ENCODE measurements at regions not wholly inside any gene's neighbourhood (a gene's known extent, or its start where the extent isn't known, plus 50 kb on each side); places are given as distances from the start of the nearest gene placed in this dataset.

DNA sequence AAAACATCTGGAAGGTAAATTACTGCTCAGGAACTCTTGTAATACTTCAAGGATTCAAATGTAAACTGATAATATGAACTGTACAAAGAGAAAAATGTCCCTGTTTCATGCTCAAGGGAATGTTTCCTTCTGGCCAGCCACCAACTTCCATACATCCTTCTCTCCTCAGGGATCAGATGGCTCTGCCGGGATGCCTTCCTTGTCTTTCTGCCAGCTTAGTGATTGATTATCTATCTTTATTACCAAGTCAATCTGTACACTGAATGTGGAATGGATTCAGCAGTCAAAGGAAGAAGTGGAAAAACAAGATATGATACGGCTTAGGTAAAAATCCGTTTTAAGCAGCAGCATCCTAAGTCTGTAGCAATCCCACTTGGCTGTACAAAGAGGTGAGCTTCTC, 178.3 kb downstream of the PTN start:
- Mint-ChIP-seq H3K27me3 (ENCODE audit: insufficient read depth, low read depth, poor library complexity) (no peaks in the 10 kb centered on the region), H3K36me3 (ENCODE audit: low read depth) (no peaks in the 10 kb centered on the region), H3K27ac (no peak overlapping the region), H3K4me3 (no peak overlapping the region), H3K9me3 (no peaks in the 10 kb centered on the region), H3K4me1 (peaks cover 9% of the 10 kb centered on the region; the same call in 2 of the 3 replicates)
- Histone ChIP-seq H3F3A (replicated peaks; ENCODE audit: low read depth) (no peaks in the 10 kb centered on the region), H4K20me1 (replicated peaks; ENCODE audit: insufficient read depth) (no peaks in the 10 kb centered on the region), H3K9me2 (ENCODE audit: insufficient read depth) (no peaks in the 10 kb centered on the region), H3K27ac (ENCODE audit: low read depth) (no peak overlapping the region), H3K4me1 (ENCODE audit: insufficient read depth) (peaks cover 4% of the 10 kb centered on the region; the same call in 1 of the 2 replicates), H3K36me3 (ENCODE audit: insufficient read depth) (no peaks in the 10 kb centered on the region), H3K79me2 (replicated peaks; ENCODE audit: insufficient read depth) (no peaks in the 10 kb centered on the region), H3K4me3 (no peak overlapping the region), H2AFZ (peak overlapping the region; percentile 19; the same call in 1 of the 2 replicates), H3K27me3 (ENCODE audit: insufficient read depth) (no peaks in the 10 kb centered on the region), H3K4me2 (no peak overlapping the region)
- TF ChIP-seq, protein P1, sequence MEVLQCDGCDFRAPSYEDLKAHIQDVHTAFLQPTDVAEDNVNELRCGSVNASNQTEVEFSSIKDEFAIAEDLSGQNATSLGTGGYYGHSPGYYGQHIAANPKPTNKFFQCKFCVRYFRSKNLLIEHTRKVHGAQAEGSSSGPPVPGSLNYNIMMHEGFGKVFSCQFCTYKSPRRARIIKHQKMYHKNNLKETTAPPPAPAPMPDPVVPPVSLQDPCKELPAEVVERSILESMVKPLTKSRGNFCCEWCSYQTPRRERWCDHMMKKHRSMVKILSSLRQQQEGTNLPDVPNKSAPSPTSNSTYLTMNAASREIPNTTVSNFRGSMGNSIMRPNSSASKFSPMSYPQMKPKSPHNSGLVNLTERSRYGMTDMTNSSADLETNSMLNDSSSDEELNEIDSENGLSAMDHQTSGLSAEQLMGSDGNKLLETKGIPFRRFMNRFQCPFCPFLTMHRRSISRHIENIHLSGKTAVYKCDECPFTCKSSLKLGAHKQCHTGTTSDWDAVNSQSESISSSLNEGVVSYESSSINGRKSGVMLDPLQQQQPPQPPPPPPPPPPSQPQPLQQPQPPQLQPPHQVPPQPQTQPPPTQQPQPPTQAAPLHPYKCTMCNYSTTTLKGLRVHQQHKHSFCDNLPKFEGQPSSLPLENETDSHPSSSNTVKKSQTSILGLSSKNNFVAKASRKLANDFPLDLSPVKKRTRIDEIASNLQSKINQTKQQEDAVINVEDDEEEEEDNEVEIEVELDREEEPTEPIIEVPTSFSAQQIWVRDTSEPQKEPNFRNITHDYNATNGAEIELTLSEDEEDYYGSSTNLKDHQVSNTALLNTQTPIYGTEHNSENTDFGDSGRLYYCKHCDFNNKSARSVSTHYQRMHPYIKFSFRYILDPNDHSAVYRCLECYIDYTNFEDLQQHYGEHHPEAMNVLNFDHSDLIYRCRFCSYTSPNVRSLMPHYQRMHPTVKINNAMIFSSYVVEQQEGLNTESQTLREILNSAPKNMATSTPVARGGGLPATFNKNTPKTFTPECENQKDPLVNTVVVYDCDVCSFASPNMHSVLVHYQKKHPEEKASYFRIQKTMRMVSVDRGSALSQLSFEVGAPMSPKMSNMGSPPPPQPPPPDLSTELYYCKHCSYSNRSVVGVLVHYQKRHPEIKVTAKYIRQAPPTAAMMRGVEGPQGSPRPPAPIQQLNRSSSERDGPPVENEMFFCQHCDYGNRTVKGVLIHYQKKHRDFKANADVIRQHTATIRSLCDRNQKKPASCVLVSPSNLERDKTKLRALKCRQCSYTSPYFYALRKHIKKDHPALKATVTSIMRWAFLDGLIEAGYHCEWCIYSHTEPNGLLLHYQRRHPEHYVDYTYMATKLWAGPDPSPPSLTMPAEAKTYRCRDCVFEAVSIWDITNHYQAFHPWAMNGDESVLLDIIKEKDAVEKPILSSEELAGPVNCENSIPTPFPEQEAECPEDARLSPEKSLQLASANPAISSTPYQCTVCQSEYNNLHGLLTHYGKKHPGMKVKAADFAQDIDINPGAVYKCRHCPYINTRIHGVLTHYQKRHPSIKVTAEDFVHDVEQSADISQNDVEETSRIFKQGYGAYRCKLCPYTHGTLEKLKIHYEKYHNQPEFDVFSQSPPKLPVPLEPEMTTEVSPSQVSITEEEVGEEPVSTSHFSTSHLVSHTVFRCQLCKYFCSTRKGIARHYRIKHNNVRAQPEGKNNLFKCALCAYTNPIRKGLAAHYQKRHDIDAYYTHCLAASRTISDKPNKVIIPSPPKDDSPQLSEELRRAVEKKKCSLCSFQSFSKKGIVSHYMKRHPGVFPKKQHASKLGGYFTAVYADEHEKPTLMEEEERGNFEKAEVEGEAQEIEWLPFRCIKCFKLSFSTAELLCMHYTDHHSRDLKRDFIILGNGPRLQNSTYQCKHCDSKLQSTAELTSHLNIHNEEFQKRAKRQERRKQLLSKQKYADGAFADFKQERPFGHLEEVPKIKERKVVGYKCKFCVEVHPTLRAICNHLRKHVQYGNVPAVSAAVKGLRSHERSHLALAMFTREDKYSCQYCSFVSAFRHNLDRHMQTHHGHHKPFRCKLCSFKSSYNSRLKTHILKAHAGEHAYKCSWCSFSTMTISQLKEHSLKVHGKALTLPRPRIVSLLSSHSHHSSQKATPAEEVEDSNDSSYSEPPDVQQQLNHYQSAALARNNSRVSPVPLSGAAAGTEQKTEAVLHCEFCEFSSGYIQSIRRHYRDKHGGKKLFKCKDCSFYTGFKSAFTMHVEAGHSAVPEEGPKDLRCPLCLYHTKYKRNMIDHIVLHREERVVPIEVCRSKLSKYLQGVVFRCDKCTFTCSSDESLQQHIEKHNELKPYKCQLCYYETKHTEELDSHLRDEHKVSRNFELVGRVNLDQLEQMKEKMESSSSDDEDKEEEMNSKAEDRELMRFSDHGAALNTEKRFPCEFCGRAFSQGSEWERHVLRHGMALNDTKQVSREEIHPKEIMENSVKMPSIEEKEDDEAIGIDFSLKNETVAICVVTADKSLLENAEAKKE (CRISPR knock-in tag; IDR thresholded peaks at IDR 0.05), result no peak
- TF ChIP-seq CREB1 (CRISPR knock-in tag; IDR thresholded peaks at IDR 0.05; ENCODE audit: low read depth), result no peak
- no peak for TF ChIP-seq NANOG (IDR thresholded peaks at IDR 0.05; ENCODE audit: borderline replicate concordance)
- TF ChIP-seq POLR2AphosphoS5 (IDR thresholded peaks at IDR 0.05; ENCODE audit: low read depth), result no peak
- TF ChIP-seq, protein P2, sequence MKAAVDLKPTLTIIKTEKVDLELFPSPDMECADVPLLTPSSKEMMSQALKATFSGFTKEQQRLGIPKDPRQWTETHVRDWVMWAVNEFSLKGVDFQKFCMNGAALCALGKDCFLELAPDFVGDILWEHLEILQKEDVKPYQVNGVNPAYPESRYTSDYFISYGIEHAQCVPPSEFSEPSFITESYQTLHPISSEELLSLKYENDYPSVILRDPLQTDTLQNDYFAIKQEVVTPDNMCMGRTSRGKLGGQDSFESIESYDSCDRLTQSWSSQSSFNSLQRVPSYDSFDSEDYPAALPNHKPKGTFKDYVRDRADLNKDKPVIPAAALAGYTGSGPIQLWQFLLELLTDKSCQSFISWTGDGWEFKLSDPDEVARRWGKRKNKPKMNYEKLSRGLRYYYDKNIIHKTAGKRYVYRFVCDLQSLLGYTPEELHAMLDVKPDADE (IDR thresholded peaks at IDR 0.05), result no peak
- TF ChIP-seq, protein P3, sequence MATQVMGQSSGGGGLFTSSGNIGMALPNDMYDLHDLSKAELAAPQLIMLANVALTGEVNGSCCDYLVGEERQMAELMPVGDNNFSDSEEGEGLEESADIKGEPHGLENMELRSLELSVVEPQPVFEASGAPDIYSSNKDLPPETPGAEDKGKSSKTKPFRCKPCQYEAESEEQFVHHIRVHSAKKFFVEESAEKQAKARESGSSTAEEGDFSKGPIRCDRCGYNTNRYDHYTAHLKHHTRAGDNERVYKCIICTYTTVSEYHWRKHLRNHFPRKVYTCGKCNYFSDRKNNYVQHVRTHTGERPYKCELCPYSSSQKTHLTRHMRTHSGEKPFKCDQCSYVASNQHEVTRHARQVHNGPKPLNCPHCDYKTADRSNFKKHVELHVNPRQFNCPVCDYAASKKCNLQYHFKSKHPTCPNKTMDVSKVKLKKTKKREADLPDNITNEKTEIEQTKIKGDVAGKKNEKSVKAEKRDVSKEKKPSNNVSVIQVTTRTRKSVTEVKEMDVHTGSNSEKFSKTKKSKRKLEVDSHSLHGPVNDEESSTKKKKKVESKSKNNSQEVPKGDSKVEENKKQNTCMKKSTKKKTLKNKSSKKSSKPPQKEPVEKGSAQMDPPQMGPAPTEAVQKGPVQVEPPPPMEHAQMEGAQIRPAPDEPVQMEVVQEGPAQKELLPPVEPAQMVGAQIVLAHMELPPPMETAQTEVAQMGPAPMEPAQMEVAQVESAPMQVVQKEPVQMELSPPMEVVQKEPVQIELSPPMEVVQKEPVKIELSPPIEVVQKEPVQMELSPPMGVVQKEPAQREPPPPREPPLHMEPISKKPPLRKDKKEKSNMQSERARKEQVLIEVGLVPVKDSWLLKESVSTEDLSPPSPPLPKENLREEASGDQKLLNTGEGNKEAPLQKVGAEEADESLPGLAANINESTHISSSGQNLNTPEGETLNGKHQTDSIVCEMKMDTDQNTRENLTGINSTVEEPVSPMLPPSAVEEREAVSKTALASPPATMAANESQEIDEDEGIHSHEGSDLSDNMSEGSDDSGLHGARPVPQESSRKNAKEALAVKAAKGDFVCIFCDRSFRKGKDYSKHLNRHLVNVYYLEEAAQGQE (IDR thresholded peaks at IDR 0.05; ENCODE audit: unreplicated experiment), result no peak
- no peak for TF ChIP-seq EZH2 (IDR thresholded peaks at IDR 0.05; ENCODE audit: low read depth, unreplicated experiment)
- no peak for TF ChIP-seq STAT1 (IDR thresholded peaks at IDR 0.05; ENCODE audit: unreplicated experiment)
- TF ChIP-seq, protein P4, sequence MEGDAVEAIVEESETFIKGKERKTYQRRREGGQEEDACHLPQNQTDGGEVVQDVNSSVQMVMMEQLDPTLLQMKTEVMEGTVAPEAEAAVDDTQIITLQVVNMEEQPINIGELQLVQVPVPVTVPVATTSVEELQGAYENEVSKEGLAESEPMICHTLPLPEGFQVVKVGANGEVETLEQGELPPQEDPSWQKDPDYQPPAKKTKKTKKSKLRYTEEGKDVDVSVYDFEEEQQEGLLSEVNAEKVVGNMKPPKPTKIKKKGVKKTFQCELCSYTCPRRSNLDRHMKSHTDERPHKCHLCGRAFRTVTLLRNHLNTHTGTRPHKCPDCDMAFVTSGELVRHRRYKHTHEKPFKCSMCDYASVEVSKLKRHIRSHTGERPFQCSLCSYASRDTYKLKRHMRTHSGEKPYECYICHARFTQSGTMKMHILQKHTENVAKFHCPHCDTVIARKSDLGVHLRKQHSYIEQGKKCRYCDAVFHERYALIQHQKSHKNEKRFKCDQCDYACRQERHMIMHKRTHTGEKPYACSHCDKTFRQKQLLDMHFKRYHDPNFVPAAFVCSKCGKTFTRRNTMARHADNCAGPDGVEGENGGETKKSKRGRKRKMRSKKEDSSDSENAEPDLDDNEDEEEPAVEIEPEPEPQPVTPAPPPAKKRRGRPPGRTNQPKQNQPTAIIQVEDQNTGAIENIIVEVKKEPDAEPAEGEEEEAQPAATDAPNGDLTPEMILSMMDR (conservative IDR thresholded peaks at IDR 0.05; ENCODE audit: low read depth in 2 of 2), result no peak
- TF ChIP-seq ZNF114 (CRISPR knock-in tag; IDR thresholded peaks at IDR 0.05), result no peak
- TF ChIP-seq JUNB (IDR thresholded peaks at IDR 0.05; ENCODE audit: unreplicated experiment), result no peak
- TF ChIP-seq ZNF331 (CRISPR knock-in tag; IDR thresholded peaks at IDR 0.05; ENCODE audit: low read depth), result no peak
- TF ChIP-seq EZH2phosphoT487 (IDR thresholded peaks at IDR 0.05; ENCODE audit: unreplicated experiment), result no peak
- DNase-seq (ENCODE audit: low spot score) (no peak), ATAC-seq (no peak)
